ENCODE measurements at regions not wholly inside any gene's neighbourhood (a gene's known extent, or its start where the extent isn't known, plus 50 kb on each side); places are given as distances from the start of the nearest gene placed in this dataset.

DNA sequence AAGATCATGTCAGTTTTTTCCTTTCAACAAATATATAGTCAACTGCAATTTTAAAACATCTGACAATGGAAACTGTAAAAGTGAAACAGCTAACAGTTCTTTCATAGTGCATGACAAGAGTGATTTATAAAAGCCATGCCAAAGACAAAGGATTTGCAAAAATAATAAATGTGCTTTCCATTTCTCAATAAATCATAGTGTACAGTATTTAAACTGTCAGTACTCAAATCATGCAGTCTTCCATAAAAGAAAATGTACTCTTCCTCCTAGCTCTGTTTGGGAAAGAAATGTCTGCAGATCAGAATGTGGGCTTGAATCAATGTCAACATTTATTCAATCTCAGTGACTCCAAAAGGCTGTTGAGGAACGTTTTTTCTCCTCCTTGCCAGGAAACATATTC lies 131.7 kb upstream of the PDE1A start:
- DNase-seq (ENCODE audit: low spot score, unreplicated experiment), result no peak
- Mint-ChIP-seq H3K4me3 (ENCODE audit: low read depth) (no peak overlapping the region), H3K4me1 (ENCODE audit: low read depth) (no peaks in the 10 kb centered on the region), H3K27me3 (no peaks in the 10 kb centered on the region), H3K27ac (no peak overlapping the region), H3K9me3 (ENCODE audit: low read depth) (peaks cover 7% of the 10 kb centered on the region), H3K36me3 (ENCODE audit: insufficient read depth) (no peaks in the 10 kb centered on the region)
- TF ChIP-seq, protein P1, sequence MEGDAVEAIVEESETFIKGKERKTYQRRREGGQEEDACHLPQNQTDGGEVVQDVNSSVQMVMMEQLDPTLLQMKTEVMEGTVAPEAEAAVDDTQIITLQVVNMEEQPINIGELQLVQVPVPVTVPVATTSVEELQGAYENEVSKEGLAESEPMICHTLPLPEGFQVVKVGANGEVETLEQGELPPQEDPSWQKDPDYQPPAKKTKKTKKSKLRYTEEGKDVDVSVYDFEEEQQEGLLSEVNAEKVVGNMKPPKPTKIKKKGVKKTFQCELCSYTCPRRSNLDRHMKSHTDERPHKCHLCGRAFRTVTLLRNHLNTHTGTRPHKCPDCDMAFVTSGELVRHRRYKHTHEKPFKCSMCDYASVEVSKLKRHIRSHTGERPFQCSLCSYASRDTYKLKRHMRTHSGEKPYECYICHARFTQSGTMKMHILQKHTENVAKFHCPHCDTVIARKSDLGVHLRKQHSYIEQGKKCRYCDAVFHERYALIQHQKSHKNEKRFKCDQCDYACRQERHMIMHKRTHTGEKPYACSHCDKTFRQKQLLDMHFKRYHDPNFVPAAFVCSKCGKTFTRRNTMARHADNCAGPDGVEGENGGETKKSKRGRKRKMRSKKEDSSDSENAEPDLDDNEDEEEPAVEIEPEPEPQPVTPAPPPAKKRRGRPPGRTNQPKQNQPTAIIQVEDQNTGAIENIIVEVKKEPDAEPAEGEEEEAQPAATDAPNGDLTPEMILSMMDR (IDR thresholded peaks at IDR 0.05; ENCODE audit: unreplicated experiment), result no peak

DNA sequence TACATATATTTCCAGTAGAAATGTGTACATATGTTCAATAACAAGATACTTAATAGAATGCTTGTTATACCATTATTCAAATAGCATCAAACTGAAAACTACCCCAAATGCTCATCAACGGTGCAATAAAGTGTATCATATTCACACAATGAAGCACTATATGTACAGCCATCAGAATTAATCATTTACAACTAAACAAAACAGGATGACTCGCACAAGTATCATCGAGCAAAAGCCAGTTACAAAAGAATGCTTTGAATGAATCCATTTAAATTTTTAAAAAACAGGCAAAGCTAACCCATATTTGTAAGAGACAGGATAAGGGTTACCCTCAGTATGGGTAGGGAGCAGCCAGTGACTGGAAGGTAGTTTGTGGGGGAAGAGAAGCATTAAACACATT lies 132.8 kb upstream of the PDE1A start:
- peaks cover 10% of the 10 kb centered on the region for H3K9me3 Mint-ChIP-seq (ENCODE audit: low read depth)
- H3K4me1 Mint-ChIP-seq (ENCODE audit: low read depth), result no peaks in the 10 kb centered on the region
- H3K27me3 Mint-ChIP-seq, result no peaks in the 10 kb centered on the region
- no peak for DNase-seq (ENCODE audit: low spot score, unreplicated experiment)
- no peak overlapping the region for H3K27ac Mint-ChIP-seq
- TF ChIP-seq, protein P1 (IDR thresholded peaks at IDR 0.05; ENCODE audit: unreplicated experiment), result no peak
- H3K36me3 Mint-ChIP-seq (ENCODE audit: insufficient read depth), result no peaks in the 10 kb centered on the region
- no peak overlapping the region for H3K4me3 Mint-ChIP-seq (ENCODE audit: low read depth)

DNA sequence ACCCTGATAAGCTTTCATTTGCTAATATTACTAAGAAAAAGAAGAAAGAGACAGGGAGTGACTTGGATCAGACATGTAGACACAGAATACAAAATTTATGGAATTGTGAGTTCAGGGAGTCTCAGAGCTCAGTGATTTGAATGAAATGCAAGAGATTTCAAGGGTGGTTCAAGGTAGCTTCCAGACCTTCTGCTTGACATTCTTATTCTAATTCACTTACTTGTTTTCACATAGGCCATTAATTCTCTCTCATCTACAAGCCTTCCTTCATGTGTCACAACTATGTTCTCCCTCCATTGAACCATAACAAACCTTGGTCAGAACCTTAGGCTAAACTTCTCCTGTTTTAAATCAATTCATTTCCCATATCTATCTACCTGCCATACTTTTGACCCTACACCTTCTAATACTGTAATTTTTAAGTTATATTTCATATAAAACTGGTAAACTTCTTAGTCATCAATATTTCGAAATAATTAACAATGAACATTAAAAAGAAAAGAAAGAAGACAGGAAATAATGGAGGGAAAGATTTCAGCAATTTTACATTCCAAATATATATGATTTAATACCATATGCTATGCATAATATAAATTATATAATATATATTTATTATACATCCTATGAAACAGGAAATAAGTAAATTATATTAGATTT lies 139.2 kb upstream of the PDE1A start:
- Mint-ChIP-seq H3K36me3 (ENCODE audit: insufficient read depth) (no peaks in the 10 kb centered on the region), H3K27me3 (no peaks in the 10 kb centered on the region), H3K4me3 (ENCODE audit: low read depth) (no peak overlapping the region), H3K4me1 (ENCODE audit: low read depth) (no peaks in the 10 kb centered on the region), H3K27ac (no peak overlapping the region), H3K9me3 (ENCODE audit: low read depth) (peaks cover 12% of the 10 kb centered on the region)
- TF ChIP-seq, protein P1 (IDR thresholded peaks at IDR 0.05; ENCODE audit: unreplicated experiment), result no peak
- DNase-seq (ENCODE audit: low spot score, unreplicated experiment), result no peak

DNA sequence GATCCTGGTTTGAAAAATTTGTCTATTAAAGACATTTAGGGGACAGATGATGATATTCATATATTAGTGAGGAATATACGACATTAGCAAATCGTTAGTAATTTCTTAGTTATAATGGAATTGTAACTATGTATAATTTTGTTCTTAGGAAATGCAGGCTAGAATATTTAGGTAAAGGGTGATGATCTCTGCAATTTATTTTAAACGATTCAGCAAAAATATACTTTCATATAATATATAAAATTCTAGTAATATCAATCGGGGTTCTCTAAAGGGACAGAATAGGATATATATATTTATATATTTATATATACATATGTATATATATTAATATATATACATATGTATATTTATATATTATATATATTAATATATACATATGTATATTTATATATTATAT lies 142.5 kb upstream of the DNAJC10 start:
- TF ChIP-seq, protein P1 (IDR thresholded peaks at IDR 0.05; ENCODE audit: unreplicated experiment), result no peak
- Mint-ChIP-seq H3K27ac (no peak overlapping the region), H3K36me3 (ENCODE audit: insufficient read depth) (no peaks in the 10 kb centered on the region), H3K9me3 (ENCODE audit: low read depth) (no peaks in the 10 kb centered on the region), H3K27me3 (no peaks in the 10 kb centered on the region), H3K4me3 (ENCODE audit: low read depth) (no peak overlapping the region), H3K4me1 (ENCODE audit: low read depth) (no peaks in the 10 kb centered on the region)
- no peak for DNase-seq (ENCODE audit: low spot score, unreplicated experiment)

DNA sequence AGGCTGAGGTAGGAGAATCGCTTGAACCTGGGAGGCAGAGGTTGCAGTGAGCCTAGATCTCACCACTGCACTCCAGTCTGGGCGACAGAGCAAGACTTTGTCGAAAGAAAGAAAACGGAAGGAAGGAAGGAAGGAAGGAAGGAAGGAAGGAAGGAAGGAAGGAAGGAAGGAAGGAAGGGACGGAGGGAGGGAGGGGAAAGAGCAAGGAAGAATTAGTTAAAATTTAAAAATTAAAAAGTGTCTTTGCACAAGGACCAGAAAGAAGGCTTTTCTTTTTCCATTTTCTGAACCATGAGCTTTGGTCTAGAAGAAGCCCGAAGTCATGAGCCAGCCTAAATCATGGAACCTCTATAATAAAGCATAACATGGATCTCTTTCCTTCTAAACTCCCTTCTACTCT lies 138.2 kb upstream of the DNAJC10 start:
- Mint-ChIP-seq H3K36me3 (ENCODE audit: insufficient read depth) (no peaks in the 10 kb centered on the region), H3K4me3 (ENCODE audit: low read depth) (no peak overlapping the region), H3K27ac (no peak overlapping the region), H3K4me1 (ENCODE audit: low read depth) (no peaks in the 10 kb centered on the region), H3K27me3 (no peaks in the 10 kb centered on the region), H3K9me3 (ENCODE audit: low read depth) (no peaks in the 10 kb centered on the region)
- no peak for DNase-seq (ENCODE audit: low spot score, unreplicated experiment)
- TF ChIP-seq, protein P1 (IDR thresholded peaks at IDR 0.05; ENCODE audit: unreplicated experiment), result no peak
